ENCODE measurements at regions not wholly inside any gene's neighbourhood (a gene's known extent, or its start where the extent isn't known, plus 50 kb on each side); places are given as distances from the start of the nearest gene placed in this dataset.
"Not testable (repeated sequence)": the region's sequence is repeated elsewhere in the genome, so short reads cannot be mapped to it uniquely, and the experiment has no call there.

DNA sequence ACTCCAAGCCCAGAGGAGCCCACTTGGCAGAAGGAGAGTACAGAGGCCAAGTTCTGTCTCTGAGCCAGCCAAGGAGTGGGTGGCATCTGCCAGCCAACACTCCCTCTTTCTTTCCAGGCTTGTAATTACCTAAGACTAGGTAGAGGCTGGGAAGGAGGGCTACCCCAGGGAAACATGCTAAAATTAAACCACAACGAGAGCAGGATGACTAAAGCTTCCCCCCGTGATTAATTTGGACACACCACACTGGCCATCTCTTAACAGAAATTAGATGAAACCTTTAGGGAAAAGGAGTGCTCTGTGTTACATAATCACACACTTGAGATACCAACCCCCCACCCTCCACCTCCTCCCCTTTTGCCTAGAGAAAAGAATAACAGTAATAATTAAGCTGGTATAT, 102.1 kb upstream of the ZC3H12A start:
- no peak overlapping the region for H3K4me3 ChIP-seq (ENCODE audit: low read depth, low read length)
- no peak for DNase-seq (ENCODE audit: low read depth)
- TF ChIP-seq, protein P1, sequence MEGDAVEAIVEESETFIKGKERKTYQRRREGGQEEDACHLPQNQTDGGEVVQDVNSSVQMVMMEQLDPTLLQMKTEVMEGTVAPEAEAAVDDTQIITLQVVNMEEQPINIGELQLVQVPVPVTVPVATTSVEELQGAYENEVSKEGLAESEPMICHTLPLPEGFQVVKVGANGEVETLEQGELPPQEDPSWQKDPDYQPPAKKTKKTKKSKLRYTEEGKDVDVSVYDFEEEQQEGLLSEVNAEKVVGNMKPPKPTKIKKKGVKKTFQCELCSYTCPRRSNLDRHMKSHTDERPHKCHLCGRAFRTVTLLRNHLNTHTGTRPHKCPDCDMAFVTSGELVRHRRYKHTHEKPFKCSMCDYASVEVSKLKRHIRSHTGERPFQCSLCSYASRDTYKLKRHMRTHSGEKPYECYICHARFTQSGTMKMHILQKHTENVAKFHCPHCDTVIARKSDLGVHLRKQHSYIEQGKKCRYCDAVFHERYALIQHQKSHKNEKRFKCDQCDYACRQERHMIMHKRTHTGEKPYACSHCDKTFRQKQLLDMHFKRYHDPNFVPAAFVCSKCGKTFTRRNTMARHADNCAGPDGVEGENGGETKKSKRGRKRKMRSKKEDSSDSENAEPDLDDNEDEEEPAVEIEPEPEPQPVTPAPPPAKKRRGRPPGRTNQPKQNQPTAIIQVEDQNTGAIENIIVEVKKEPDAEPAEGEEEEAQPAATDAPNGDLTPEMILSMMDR (IDR thresholded peaks at IDR 0.05; ENCODE audit: low read depth, low read length, missing control alignments): no peak
- in situ Hi-C loops (cut with HindIII; ENCODE audit: low sequenced_read_pairs): no loop called here

- in situ Hi-C loops (cut with HindIII; ENCODE audit: low sequenced_read_pairs): no loop called here
- H3K4me3 ChIP-seq (ENCODE audit: low read depth, low read length): no peak overlapping the region
- no peak for DNase-seq (ENCODE audit: low read depth)
- TF ChIP-seq, protein P1 (IDR thresholded peaks at IDR 0.05; ENCODE audit: low read depth, low read length, missing control alignments): no peak
Measured at GRCh38 chr1:37372711-37373110, 101.7 kb upstream of the ZC3H12A start.

- no peak overlapping the region for H3K4me3 ChIP-seq (ENCODE audit: low read depth, low read length)
- no peak for DNase-seq (ENCODE audit: low read depth)
- in situ Hi-C loops (cut with HindIII; ENCODE audit: low sequenced_read_pairs): no loop called here
- TF ChIP-seq, protein P1 (IDR thresholded peaks at IDR 0.05; ENCODE audit: low read depth, low read length, missing control alignments): no peak
Measured at GRCh38 chr1:37373413-37373812, 101.0 kb upstream of the ZC3H12A start.

DNA sequence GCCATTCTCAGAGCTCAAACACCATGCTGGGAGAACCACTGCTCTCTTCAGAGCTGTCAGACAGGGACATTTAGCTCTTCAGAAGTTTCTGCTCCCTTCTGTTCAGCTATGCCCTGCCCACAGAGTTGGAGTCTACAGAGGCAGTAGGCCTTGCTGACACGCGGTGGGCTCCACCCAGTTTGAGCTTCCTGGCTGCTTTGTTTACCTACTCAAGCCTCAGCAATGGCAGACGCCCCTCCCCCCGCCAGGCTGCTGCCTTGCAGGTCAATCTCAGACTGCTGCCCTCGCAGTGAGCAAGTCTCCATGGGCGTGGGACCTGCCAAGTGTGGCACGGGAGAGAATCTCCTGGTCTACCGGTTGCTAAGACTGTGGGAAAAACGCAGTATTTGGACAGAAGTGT, 93.8 kb upstream of the ZC3H12A start:
- DNase-seq (ENCODE audit: low read depth); in situ Hi-C loops (cut with HindIII; ENCODE audit: low sequenced_read_pairs); H3K4me3 ChIP-seq (ENCODE audit: low read depth, low read length): not testable (repeated sequence)

- in situ Hi-C loops (cut with HindIII; ENCODE audit: low sequenced_read_pairs): no loop called here
- DNase-seq (ENCODE audit: low read depth): no peak
- TF ChIP-seq, protein P1 (IDR thresholded peaks at IDR 0.05; ENCODE audit: low read depth, low read length, missing control alignments): no peak
- no peak overlapping the region for H3K4me3 ChIP-seq (ENCODE audit: low read depth, low read length)
Measured at GRCh38 chr1:37387854-37388253, 86.5 kb upstream of the ZC3H12A start.

DNA sequence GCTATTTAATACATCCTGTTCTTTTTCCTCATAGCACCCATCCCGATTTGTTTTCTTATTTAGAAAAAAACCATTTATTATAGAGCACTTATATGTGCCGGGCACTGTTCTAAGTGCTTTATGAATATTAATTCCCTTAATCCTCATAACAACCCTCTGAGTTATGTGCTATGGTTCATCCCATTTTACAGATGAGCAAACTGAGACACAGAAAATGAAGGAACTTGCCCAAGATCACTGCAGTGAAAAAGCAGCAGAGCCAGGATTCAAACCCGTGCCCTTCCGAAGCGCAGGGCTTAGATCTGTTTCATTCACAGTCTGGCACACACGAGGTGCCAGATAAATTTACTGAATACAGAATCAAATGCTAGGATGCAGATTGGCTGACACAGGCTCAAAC, 85.1 kb upstream of the ZC3H12A start:
- H3K4me3 ChIP-seq (ENCODE audit: low read depth, low read length): no peak overlapping the region
- no peak for DNase-seq (ENCODE audit: low read depth)
- TF ChIP-seq, protein P1 (IDR thresholded peaks at IDR 0.05; ENCODE audit: low read depth, low read length, missing control alignments): no peak
- in situ Hi-C loops (cut with HindIII; ENCODE audit: low sequenced_read_pairs): no loop called here

DNA sequence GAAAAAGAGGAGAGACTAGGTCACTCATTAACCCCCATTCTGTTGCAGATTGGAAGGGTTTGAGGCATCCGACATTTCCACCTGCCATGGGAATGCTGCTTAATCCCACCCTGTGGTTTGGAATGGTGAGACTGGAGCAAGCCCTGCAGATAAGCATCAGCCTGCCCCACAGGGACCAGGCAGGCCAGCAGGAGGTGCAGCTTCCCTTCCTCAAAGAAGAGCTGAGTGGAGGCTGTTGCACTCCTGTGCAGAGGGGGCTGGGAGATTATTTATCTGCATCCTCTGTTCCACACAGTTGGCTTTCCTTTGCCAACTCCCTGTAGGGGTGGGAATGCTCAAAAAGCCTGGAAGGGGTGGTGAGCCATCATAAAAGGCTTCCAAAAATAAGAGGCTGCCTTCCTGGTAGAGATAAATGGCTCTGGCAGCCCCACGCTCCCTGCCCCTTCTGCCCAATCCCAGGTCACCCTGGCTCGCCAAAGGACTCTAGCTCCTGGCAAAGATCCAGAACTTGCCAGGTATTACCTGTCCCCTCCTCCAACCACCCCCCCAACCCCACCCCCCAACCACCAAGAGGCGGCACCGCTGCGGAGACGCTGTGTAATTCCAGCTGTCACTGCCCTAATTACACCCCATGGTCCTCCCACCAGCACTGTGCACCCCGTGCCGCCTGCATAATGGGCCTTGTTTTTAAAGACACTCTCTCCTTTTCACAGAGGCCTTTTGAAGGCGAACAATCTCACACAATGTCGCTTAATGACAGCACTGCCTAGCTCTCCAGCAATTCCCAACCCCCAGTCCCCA, 83.0 kb upstream of the ZC3H12A start:
- TF ChIP-seq, protein P1 (IDR thresholded peaks at IDR 0.05; ENCODE audit: low read depth, low read length, missing control alignments): no peak
- in situ Hi-C loops (cut with HindIII; ENCODE audit: low sequenced_read_pairs): no loop called here
- DNase-seq (ENCODE audit: low read depth): no peak
- H3K4me3 ChIP-seq (ENCODE audit: low read depth, low read length): no peak overlapping the region

Data from astrocyte of the cerebellum (primary cell).